ENCODE measurements at regions not wholly inside any gene's neighbourhood (a gene's known extent, or its start where the extent isn't known, plus 50 kb on each side); places are given as distances from the start of the nearest gene placed in this dataset.

DNA sequence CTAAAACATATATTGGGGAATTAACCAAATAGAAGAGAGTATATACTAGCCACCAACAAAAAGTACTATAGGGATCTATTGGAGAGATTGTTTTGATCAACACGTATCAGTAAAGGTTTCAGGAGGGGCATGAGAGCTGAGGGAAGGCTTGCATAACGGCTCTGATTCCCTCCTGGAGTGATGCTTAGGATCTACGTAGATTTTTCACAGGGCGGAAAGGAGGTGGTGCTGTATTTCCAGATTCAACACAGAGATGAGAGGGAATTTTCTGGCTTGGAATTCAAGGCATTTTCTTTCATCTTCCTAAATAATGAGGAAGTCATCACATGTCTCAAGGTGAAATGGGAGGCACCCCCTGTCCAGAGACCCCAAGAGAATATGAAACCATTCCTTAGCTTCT lies 443.8 kb downstream of the CMPK2 start:
- Histone ChIP-seq H4K20me1 (ENCODE audit: control insufficient read depth, extremely low read depth, insufficient read depth, low read length) (no peaks in the 10 kb centered on the region), H3K36me3 (ENCODE audit: control insufficient read depth in 2 of 2, extremely low read depth in 1 of 2, insufficient read depth in 2 of 2, low read length in 2 of 2) (no peaks in the 10 kb centered on the region), H3K9me1 (ENCODE audit: control insufficient read depth, extremely low read depth, insufficient read depth, low read length) (no peaks in the 10 kb centered on the region), H3K79me2 (ENCODE audit: control insufficient read depth, insufficient read depth, low read length) (no peaks in the 10 kb centered on the region), H3K4me3 (ENCODE audit: control insufficient read depth in 2 of 3, extremely low read depth in 1 of 3, insufficient read depth in 2 of 3, low read depth in 1 of 3, low read length in 3 of 3) (no peak overlapping the region), H3K9me3 (ENCODE audit: control insufficient read depth, low read depth, low read length) (no peaks in the 10 kb centered on the region), H3K27me3 (ENCODE audit: control insufficient read depth, extremely low read depth, insufficient read depth, low read length) (no peaks in the 10 kb centered on the region), H3K9ac (ENCODE audit: control insufficient read depth, extremely low read depth, insufficient read depth, low read length) (no peak overlapping the region), H3K4me1 (ENCODE audit: control insufficient read depth, extremely low read depth, insufficient read depth, low read length) (no peaks in the 10 kb centered on the region), H2AFZ (ENCODE audit: control insufficient read depth, low read length) (no peak overlapping the region), H3K4me2 (ENCODE audit: control insufficient read depth, extremely low read depth, insufficient read depth, low read depth, low read length) (no peak overlapping the region), H3K27ac (ENCODE audit: control insufficient read depth, insufficient read depth, low read length) (no peak overlapping the region)
- DNase-seq (ENCODE audit: low read depth, low spot score) (no peak), FAIRE-seq (no peak)
- dilution Hi-C loops (cut with MboI; ENCODE audit: extremely low pct_ligation_motif_present, low sequenced_read_pairs), result no loop called here
- no peak for TF ChIP-seq CTCF (optimal IDR thresholded peaks at IDR 0.05 in 1 of 3, IDR thresholded peaks at IDR 0.05 in 1 of 3, conservative IDR thresholded peaks at IDR 0.05 in 1 of 3; ENCODE audit: extremely low read depth in 1 of 3, insufficient read depth in 2 of 3, low read length in 3 of 3)
- no peak for TF ChIP-seq EZH2 (IDR thresholded peaks at IDR 0.05; ENCODE audit: low read length)

DNA sequence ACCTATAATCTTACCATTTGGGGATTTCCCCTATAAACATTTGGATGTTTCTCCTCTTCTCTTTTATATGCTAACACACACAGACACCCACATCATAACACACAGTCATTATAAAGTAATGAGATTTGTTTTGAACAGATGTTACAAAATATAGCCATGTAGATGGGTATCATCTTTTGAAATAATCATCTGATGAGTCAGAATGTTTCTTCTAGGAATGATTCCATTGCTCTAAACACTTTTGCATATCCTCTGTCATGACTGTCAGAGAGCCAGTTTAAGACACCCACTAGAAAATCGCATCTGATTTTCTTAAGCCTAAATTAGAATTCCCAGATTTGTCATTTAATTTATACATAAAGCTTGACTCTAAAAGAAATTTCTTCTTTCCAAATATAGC lies 442.6 kb downstream of the CMPK2 start:
- Histone ChIP-seq H3K9ac (ENCODE audit: control insufficient read depth, extremely low read depth, insufficient read depth, low read length) (no peak overlapping the region), H3K4me3 (ENCODE audit: control insufficient read depth in 2 of 3, extremely low read depth in 1 of 3, insufficient read depth in 2 of 3, low read depth in 1 of 3, low read length in 3 of 3) (no peak overlapping the region), H3K9me3 (ENCODE audit: control insufficient read depth, low read depth, low read length) (no peaks in the 10 kb centered on the region), H3K79me2 (ENCODE audit: control insufficient read depth, insufficient read depth, low read length) (no peaks in the 10 kb centered on the region), H3K36me3 (ENCODE audit: control insufficient read depth in 2 of 2, extremely low read depth in 1 of 2, insufficient read depth in 2 of 2, low read length in 2 of 2) (no peaks in the 10 kb centered on the region), H3K9me1 (ENCODE audit: control insufficient read depth, extremely low read depth, insufficient read depth, low read length) (no peaks in the 10 kb centered on the region), H3K4me1 (ENCODE audit: control insufficient read depth, extremely low read depth, insufficient read depth, low read length) (no peaks in the 10 kb centered on the region), H3K27ac (ENCODE audit: control insufficient read depth, insufficient read depth, low read length) (no peak overlapping the region), H3K27me3 (ENCODE audit: control insufficient read depth, extremely low read depth, insufficient read depth, low read length) (no peaks in the 10 kb centered on the region), H3K4me2 (ENCODE audit: control insufficient read depth, extremely low read depth, insufficient read depth, low read depth, low read length) (no peak overlapping the region), H2AFZ (ENCODE audit: control insufficient read depth, low read length) (no peak overlapping the region), H4K20me1 (ENCODE audit: control insufficient read depth, extremely low read depth, insufficient read depth, low read length) (no peaks in the 10 kb centered on the region)
- no peak for FAIRE-seq
- dilution Hi-C loops (cut with MboI; ENCODE audit: extremely low pct_ligation_motif_present, low sequenced_read_pairs), result no loop called here
- no peak for DNase-seq (ENCODE audit: low read depth, low spot score)
- no peak for TF ChIP-seq EZH2 (IDR thresholded peaks at IDR 0.05; ENCODE audit: low read length)
- TF ChIP-seq CTCF (optimal IDR thresholded peaks at IDR 0.05 in 1 of 3, IDR thresholded peaks at IDR 0.05 in 1 of 3, conservative IDR thresholded peaks at IDR 0.05 in 1 of 3; ENCODE audit: extremely low read depth in 1 of 3, insufficient read depth in 2 of 3, low read length in 3 of 3), result no peak
